ENCODE measurements at regions not wholly inside any gene's neighbourhood (a gene's known extent, or its start where the extent isn't known, plus 50 kb on each side); places are given as distances from the start of the nearest gene placed in this dataset.

DNA sequence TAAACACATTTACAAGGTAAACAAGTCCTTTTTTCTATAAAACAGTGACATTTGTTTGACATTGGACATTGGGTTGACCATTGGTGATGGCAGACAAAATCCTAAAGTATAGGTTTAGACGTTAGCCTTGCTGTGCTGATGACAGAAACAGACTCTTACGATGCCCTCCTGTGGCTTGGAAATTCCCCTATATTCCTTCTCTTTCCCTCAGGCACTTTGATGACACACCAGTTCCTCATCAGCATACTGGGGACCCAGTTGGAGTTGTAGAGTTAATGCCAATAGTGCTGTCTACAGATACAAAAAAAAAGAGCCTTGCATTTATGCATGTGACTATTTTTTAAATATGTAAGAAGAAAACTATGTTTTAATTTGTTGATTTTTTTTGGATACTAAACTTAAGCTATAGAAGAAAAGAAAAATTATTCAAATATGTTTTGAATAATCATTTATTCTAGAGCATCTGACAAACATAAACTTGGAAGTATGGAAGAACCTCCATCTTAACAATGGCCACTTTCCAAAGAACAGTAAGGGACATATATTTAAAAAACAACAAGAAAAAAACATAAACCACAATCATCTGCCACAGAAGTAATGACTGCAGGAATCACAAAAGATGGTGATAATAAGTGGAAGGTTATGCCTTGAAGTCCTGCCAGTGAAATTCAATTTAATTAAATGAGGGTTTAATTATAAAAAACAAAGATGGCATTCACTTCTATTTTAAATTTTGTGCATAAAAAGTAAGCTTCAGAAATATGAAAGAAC is 75.6 kb upstream of the SNCAIP start:
- FAIRE-seq = no peak
- WGBS (ENCODE audit: low lambda C conversion rate) = 5% methylated on average over 2 of the region's 2 CpGs
- no peaks in the 10 kb centered on the region for H3K36me3 ChIP-seq (replicated peaks in 1 of 2; ENCODE audit: control insufficient read depth in 1 of 2, insufficient read depth in 2 of 2, low read length in 2 of 2)
- H4K20me1 ChIP-seq (ENCODE audit: insufficient read depth, low read length) = no peaks in the 10 kb centered on the region
- no TSS peak for BruUV-seq (replicated peaks)
- TF ChIP-seq ZKSCAN5 (CRISPR knock-in tag; IDR thresholded peaks at IDR 0.05) (no peak), NR1H2 (CRISPR knock-in tag; IDR thresholded peaks at IDR 0.05; ENCODE audit: borderline replicate concordance, low read depth) (no peak), ZNF24 (IDR thresholded peaks at IDR 0.05) (no peak), TARDBP (CRISPR knock-in tag; IDR thresholded peaks at IDR 0.05) (no peak), ZNF567 (CRISPR knock-in tag; IDR thresholded peaks at IDR 0.05; ENCODE audit: borderline replicate concordance) (no peak), ASH2L (IDR thresholded peaks at IDR 0.05; ENCODE audit: insufficient read length, low read depth, low read length) (no peak), SATB2 (CRISPR knock-in tag; IDR thresholded peaks at IDR 0.05) (no peak), CAMTA2 (CRISPR knock-in tag; IDR thresholded peaks at IDR 0.05; ENCODE audit: borderline replicate concordance) (no peak), ZNF235 (CRISPR knock-in tag; IDR thresholded peaks at IDR 0.05; ENCODE audit: borderline replicate concordance) (no peak), ZMYM4 (CRISPR knock-in tag; IDR thresholded peaks at IDR 0.05) (no peak), KDM4B (CRISPR knock-in tag; IDR thresholded peaks at IDR 0.05) (no peak), ZNF331 (CRISPR knock-in tag; IDR thresholded peaks at IDR 0.05) (no peak)
- TF ChIP-seq, protein P1, sequence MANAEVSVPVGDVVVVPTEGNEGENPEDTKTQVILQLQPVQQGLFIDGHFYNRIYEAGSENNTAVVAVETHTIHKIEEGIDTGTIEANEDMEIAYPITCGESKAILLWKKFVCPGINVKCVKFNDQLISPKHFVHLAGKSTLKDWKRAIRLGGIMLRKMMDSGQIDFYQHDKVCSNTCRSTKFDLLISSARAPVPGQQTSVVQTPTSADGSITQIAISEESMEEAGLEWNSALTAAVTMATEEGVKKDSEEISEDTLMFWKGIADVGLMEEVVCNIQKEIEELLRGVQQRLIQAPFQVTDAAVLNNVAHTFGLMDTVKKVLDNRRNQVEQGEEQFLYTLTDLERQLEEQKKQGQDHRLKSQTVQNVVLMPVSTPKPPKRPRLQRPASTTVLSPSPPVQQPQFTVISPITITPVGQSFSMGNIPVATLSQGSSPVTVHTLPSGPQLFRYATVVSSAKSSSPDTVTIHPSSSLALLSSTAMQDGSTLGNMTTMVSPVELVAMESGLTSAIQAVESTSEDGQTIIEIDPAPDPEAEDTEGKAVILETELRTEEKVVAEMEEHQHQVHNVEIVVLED (CRISPR knock-in tag; IDR thresholded peaks at IDR 0.05; ENCODE audit: borderline replicate concordance) = no peak
- H3K9ac ChIP-seq (ENCODE audit: insufficient read depth, low read depth, low read length) = no peak overlapping the region
- no peak for ATAC-seq
- in situ Hi-C loops (cut with HindIII; ENCODE audit: extremely low pct_ligation_motif_present, low pct_unique_long_range_greater_than_20kb) (no loop called here), intact Hi-C loops (cut with micrococcal nuclease; ENCODE audit: unreplicated experiment) (no loop called here)
- H3K4me3 ChIP-seq (replicated peaks in 1 of 3; ENCODE audit: insufficient read depth in 1 of 3, low read depth in 2 of 3, low read length in 3 of 3) = no peak overlapping the region
- H2AFZ ChIP-seq (ENCODE audit: low read length) = no peak overlapping the region
- no peaks in the 10 kb centered on the region for H3K9me3 ChIP-seq (ENCODE audit: low read length)
- H3K27ac ChIP-seq (ENCODE audit: extremely low read length, insufficient read depth, low read length) = no peak overlapping the region
- POLR2A ChIA-PET = no interaction called here
- no peak overlapping the region for H3K4me2 ChIP-seq (ENCODE audit: low read depth, low read length)
- CTCF ChIA-PET (ENCODE audit: low intra/inter-chr PET ratio, low total read pairs) = no interaction called here
- no peak for DNase-seq (ENCODE audit: low spot score)
- H3K4me1 ChIP-seq (ENCODE audit: insufficient read depth, low read length) = no peaks in the 10 kb centered on the region
- no peaks in the 10 kb centered on the region for H3K79me2 ChIP-seq (ENCODE audit: insufficient read depth, low read length)
- H3K27me3 ChIP-seq (ENCODE audit: control insufficient read depth in 1 of 2, insufficient read depth in 2 of 2, low read length in 2 of 2) = no peaks in the 10 kb centered on the region
